ENCODE measurements at regions not wholly inside any gene's neighbourhood (a gene's known extent, or its start where the extent isn't known, plus 50 kb on each side); places are given as distances from the start of the nearest gene placed in this dataset.

GRCh38 chr18:78635093-78635800 is 344.4 kb upstream of the SALL3 start:
- no peak overlapping the region for H3K4me3 ChIP-seq (ENCODE audit: low read depth, low read length)
- TF ChIP-seq CTCF (IDR thresholded peaks at IDR 0.05; ENCODE audit: borderline replicate concordance, insufficient read depth, low read depth, low read length) = no peak

- no peak for TF ChIP-seq CTCF (IDR thresholded peaks at IDR 0.05; ENCODE audit: borderline replicate concordance, insufficient read depth, low read depth, low read length)
- H3K4me3 ChIP-seq (ENCODE audit: low read depth, low read length) = no peak overlapping the region
These were observed 343.4 kb upstream of the SALL3 start for GRCh38 chr18:78636260-78636659.

GRCh38 chr18:78637442-78638402 is 341.9 kb upstream of the SALL3 start:
- no peak for TF ChIP-seq CTCF (IDR thresholded peaks at IDR 0.05; ENCODE audit: borderline replicate concordance, insufficient read depth, low read depth, low read length)
- H3K4me3 ChIP-seq (ENCODE audit: low read depth, low read length) = no peak overlapping the region

GRCh38 chr18:78639006-78639950 is 340.3 kb upstream of the SALL3 start:
- TF ChIP-seq CTCF (IDR thresholded peaks at IDR 0.05; ENCODE audit: borderline replicate concordance, insufficient read depth, low read depth, low read length) = no peak
- no peak overlapping the region for H3K4me3 ChIP-seq (ENCODE audit: low read depth, low read length)

- TF ChIP-seq CTCF (IDR thresholded peaks at IDR 0.05; ENCODE audit: borderline replicate concordance, insufficient read depth, low read depth, low read length) = no peak
- H3K4me3 ChIP-seq (ENCODE audit: low read depth, low read length) = no peak overlapping the region
These were observed 339.2 kb upstream of the SALL3 start for GRCh38 chr18:78640246-78640995.

GRCh38 chr18:78641689-78642231 is 337.9 kb upstream of the SALL3 start:
- TF ChIP-seq CTCF (IDR thresholded peaks at IDR 0.05; ENCODE audit: borderline replicate concordance, insufficient read depth, low read depth, low read length) = no peak
- H3K4me3 ChIP-seq (ENCODE audit: low read depth, low read length) = no peak overlapping the region
